ENCODE measurements at regions not wholly inside any gene's neighbourhood (a gene's known extent, or its start where the extent isn't known, plus 50 kb on each side); places are given as distances from the start of the nearest gene placed in this dataset.

- Histone ChIP-seq H3K27ac (no peak overlapping the region), H3K4me3 (no peak overlapping the region), H3K36me3 (no peaks in the 10 kb centered on the region), H3K4me1 (no peaks in the 10 kb centered on the region), H3K9me3 (no peaks in the 10 kb centered on the region), H3K27me3 (no peaks in the 10 kb centered on the region)
- TF ChIP-seq CTCF (IDR thresholded peaks at IDR 0.05) (no peak), EP300 (IDR thresholded peaks at IDR 0.05) (no peak)
- no peak for DNase-seq (ENCODE audit: low spot score in 2 of 2)
- WGBS, 2 donors, result 63 to 81% methylated on average over 1 of the region's 1 CpG
Observed at GRCh38 chr1:185663332-185663731, 70.9 kb upstream of the HMCN1 start.

- 78 to 85% methylated on average over 2 of the region's 2 CpGs for WGBS, 2 donors
- DNase-seq (ENCODE audit: low spot score in 2 of 2), result no peak
- H3K27ac ChIP-seq, result no peak overlapping the region
Observed at GRCh38 chr1:185661971-185662370, 72.2 kb upstream of the HMCN1 start.

GRCh38 chr1:185656663-185657062 lies 77.5 kb upstream of the HMCN1 start:
- no peaks in the 10 kb centered on the region for H3K9me3 ChIP-seq
- H3K27ac ChIP-seq, result no peak overlapping the region
- WGBS, 2 donors, result 67 to 71% methylated on average over 3 of the region's 3 CpGs
- TF ChIP-seq CTCF (IDR thresholded peaks at IDR 0.05) (no peak), EP300 (IDR thresholded peaks at IDR 0.05) (no peak), POLR2A (IDR thresholded peaks at IDR 0.05) (no peak)
- H3K4me1 ChIP-seq, result no peaks in the 10 kb centered on the region
- no peak for DNase-seq (ENCODE audit: low spot score in 2 of 2)
- no peak overlapping the region for H3K4me3 ChIP-seq
- H3K36me3 ChIP-seq, result no peaks in the 10 kb centered on the region
- H3K27me3 ChIP-seq, result no peaks in the 10 kb centered on the region

More at GRCh38 chr1:185661971-185662370, 72.2 kb upstream of the HMCN1 start:
- Histone ChIP-seq H3K36me3 (no peaks in the 10 kb centered on the region), H3K27me3 (no peaks in the 10 kb centered on the region), H3K4me3 (no peak overlapping the region), H3K4me1 (no peaks in the 10 kb centered on the region), H3K9me3 (no peaks in the 10 kb centered on the region)
- TF ChIP-seq POLR2A (IDR thresholded peaks at IDR 0.05), result no peak
- TF ChIP-seq EP300 (IDR thresholded peaks at IDR 0.05), result no peak
- no peak for TF ChIP-seq CTCF (IDR thresholded peaks at IDR 0.05)

- H3K27me3 ChIP-seq, result no peaks in the 10 kb centered on the region
- no peak for DNase-seq (ENCODE audit: low spot score in 2 of 2)
- H3K4me1 ChIP-seq, result no peaks in the 10 kb centered on the region
- H3K27ac ChIP-seq, result no peak overlapping the region
- H3K36me3 ChIP-seq, result no peaks in the 10 kb centered on the region
- H3K4me3 ChIP-seq, result no peak overlapping the region
- TF ChIP-seq CTCF (IDR thresholded peaks at IDR 0.05), result no peak
- no peaks in the 10 kb centered on the region for H3K9me3 ChIP-seq
Observed at GRCh38 chr1:185654952-185655314, 79.3 kb upstream of the HMCN1 start.

- peaks cover 0 to 2% (median 0%) of the 10 kb centered on the region in 4 donors for H3K9me3 ChIP-seq
- WGBS, 2 donors, result 84 to 88% methylated on average over 4 of the region's 4 CpGs
- no peak for DNase-seq (ENCODE audit: low spot score in 2 of 2)
Observed at GRCh38 chr1:185654199-185654951, 79.8 kb upstream of the HMCN1 start.

More at GRCh38 chr1:185654199-185654951, 79.8 kb upstream of the HMCN1 start:
- Histone ChIP-seq H3K4me1 (no peaks in the 10 kb centered on the region), H3K4me3 (no peak overlapping the region), H3K36me3 (no peaks in the 10 kb centered on the region), H3K27me3 (no peaks in the 10 kb centered on the region), H3K27ac (no peak overlapping the region)
- TF ChIP-seq EP300 (IDR thresholded peaks at IDR 0.05) (no peak), CTCF (IDR thresholded peaks at IDR 0.05) (no peak), POLR2A (IDR thresholded peaks at IDR 0.05) (no peak)

Measured in tibial nerve (tissue), 4 donors.